Stimulated activated CD8-positive, alpha-beta memory T cell treated with anti-CD3 and anti-CD28 coated beads, Interleukin-7, amount 100 ng/mL, for 4 hours (primary cell): ENCODE measurements at regions not wholly inside any gene's neighbourhood (a gene's known extent, or its start where the extent isn't known, plus 50 kb on each side); places are given as distances from the start of the nearest gene placed in this dataset.

ENCODE experiments used
- DNase-seq, 2 donors: peaks; one replicate each; pipeline ENCODE4 v3.0.0-alpha.2; 2020; ENCODE audit warnings: low read depth in 2 of 2

DNA sequence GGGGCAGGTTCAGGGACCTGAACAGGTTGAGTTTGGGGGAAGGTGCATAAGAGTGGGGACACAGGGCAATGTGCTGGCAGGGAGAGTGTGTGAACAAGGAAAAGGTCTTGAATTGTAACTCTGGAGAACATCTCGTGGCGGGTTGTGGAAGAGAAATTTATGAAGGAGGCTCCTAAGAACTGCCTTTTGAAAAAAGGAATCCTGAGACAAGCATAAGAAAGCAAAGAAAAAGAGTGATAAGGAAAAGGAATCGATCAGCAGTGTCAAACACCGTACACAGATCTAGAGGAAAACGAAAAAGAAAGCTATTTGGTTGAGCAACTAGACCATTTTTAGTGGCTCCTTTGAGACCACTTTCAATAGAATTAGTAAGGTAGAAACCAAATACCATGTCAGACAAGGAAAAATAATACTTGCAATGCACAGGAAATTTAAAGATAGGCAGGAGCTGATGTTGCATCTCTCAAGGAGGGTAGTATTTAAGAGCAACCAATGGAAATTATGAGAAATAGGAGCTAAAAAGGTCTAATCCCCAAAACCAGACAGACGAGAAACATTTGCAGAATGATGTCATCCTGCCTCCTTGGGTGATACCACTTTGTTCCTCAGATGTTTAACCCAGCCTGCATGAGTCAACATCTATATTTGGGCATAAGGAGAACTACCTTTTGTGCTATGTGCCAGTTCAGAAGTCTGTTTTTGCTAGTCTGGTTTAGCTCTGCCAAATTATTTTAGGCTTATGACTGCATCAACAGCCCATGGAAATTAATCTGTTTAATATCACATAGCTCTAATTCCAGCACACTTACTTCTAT, 64.5 kb upstream of the STK38L start:
- DNase-seq, result no peak

GRCh38 chr12:27180906-27181505, 63.1 kb upstream of the STK38L start:
- no peak for DNase-seq

DNA sequence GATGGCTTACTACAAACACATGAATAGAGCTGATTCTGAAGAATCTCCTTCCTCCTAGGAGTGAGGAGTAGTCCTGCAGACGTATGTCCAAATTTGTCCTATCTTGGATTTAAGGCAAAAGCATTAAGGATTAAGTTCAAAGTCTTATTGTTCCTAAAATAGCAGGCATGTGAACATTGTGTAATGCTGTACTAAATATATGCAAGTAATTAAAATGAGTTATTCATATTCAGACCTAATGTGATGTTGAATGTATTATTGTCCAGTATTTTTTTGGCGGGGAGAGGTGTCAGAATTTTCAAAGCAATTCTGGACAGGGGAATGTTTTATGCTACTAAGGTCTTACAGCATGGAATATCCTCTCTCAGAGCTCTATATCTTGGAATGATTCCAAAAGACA, 60.7 kb upstream of the STK38L start:
- no peak for DNase-seq

DNA sequence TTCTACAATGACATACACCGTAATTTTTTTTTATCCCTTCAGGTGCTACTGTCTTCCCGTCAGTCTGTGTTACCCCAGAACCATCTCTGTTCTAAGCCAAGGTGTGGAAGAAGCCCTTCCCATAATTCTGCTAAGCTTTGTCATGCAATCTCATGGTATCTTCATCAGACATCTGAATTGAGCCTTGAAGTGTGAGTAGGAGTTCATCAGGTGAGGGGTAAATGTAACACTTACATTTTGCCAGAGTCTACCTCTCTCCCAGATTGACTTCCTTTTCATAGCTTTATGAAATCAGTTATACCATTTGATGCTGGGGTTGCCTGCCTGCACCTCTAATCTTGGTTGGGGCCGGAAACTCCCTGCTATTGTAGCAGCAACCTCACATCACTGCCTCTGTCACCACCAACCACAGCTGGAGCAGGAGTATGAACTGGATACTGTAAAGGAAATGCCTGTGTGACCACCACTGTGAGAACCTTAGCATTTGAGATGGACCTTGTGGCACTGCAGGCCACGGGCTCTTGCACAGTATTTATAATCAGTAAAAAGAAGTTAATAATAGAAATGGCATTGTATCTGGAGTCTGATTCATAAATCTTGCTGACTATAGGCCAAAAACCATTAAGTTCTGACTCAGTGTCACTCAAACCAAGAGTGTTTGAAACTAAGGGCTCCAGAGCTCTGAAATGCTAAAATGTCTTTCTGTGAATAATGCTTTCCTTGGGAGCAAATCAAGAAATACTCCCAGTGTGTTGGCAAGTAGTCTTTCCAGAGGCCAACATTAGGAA, 58.7 kb upstream of the STK38L start:
- DNase-seq, result no peak

DNA sequence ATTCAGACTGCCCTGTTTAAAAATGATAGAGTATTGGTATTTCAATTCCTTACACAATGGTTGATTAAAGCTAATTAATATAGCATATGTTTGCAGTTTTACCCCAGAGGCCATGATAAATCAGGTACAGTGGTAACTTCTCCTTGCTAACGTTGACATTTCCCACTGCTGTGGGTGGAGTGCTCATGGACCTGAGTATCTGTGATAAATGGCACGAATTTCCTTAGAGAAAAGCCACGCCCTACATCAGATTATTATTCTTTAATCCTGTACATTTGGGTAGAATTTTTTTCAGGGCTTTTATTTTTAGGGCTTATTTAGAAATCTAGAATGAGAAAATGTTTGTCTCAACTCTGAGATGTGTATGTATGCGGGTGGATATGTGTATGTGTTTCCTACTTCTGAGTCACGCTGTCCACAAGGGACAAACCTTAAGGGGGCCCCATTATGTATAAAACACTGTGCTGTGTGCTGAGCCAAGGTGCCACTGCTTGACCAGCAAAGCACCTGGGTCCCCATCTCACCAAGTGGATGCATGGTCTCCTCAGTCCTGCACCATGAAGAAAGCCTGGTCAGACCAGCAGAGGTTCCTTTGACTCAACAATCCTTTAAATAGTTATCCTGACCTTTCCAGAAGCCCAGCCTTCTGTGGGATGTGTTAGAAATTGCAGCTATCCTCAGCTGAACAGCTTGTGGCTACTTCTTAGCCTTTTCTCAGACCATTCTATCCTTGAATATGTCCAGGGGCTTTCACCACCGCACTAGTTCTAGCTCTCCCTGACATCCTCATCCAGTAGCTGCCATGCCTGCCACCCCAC, 57.9 kb upstream of the STK38L start:
- no peak for DNase-seq

- DNase-seq, result no peak
Observed at GRCh38 chr12:27187697-27188096, 56.4 kb upstream of the STK38L start.

GRCh38 chr12:27190761-27191160, 53.3 kb upstream of the STK38L start:
- no peak for DNase-seq

- no peak for DNase-seq
Observed at GRCh38 chr12:27191531-27191930, 52.6 kb upstream of the STK38L start.

GRCh38 chr12:27192118-27192802, 51.8 kb upstream of the STK38L start:
- no peak for DNase-seq

DNA sequence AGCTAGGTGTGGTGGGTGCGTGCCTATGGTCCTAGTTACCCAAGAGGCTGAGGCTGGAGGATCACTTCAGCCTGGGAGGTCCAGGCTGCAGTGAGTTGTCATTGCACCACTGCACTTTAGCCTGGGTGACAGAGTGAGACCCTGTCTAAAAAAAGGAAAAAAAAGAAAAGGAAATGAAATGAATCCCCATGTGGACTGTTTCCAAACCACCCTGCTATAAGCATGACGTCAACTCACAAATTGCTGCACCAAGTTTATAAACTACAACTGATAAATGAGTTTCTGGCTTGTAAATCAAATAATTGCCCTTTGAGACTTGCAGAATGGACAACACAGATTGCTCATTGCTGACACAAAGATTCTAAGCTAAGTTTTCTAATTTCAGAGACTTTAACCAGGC, 51.0 kb upstream of the STK38L start:
- DNase-seq, result no peak

GRCh38 chr12:27193854-27194544, 50.1 kb upstream of the STK38L start:
- no peak for DNase-seq
